Suppressor macrophage (primary cell): ENCODE measurements at regions not wholly inside any gene's neighbourhood (a gene's known extent, or its start where the extent isn't known, plus 50 kb on each side); places are given as distances from the start of the nearest gene placed in this dataset.
"Not testable (repeated sequence)": the region's sequence is repeated elsewhere in the genome, so short reads cannot be mapped to it uniquely, and the experiment has no call there.

Experiments
- DNase-seq, 4 experiments: peaks; one replicate each; pipeline ENCODE4 v3.0.0-alpha.2; 2020 to 2022

DNA sequence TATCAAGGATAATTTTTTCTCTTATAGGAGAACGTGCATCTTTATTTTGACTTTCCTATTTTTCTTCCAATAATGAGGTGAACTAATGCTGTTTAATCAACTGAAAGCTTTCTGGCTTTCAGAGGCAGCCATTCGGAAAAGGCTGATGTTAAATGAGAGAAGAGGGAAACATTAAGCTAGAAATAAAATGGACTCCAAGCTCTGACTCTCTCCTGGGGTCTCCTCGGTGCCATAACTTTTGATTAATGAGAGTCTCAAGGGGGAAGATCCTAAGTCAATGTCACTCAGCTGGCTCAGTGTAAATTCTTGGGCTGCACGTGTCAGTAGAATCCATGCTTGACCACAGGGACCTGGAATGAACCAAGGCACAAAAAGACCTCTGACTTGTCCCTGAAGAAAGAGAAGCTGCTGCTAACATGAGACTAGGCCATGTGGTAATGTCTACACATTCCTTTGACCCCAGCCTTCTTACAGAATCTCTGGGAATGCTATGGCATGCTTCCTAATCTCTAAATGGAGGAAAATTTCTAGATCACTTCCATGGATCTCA is 152.2 kb upstream of the RFC3 start:
- no peak for DNase-seq

DNA sequence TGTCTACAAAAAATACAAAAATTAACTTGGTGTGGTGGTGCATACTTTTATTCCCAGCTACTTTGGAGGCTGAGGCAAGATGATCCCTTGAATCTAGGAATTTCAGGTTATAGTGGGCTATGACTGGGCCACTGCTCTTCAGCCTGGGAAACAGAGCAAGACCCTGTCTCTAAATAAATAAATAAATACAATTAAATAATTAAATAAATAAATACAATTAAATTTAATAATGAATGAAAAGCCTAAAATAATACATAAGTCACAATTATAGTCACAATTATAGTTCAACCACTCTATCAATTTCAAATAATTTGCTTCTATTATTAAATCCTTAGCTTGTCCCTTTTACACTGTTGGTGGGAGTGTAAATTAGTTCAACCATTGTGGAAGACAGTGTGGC is 146.4 kb upstream of the RFC3 start:
- DNase-seq: no peak

DNA sequence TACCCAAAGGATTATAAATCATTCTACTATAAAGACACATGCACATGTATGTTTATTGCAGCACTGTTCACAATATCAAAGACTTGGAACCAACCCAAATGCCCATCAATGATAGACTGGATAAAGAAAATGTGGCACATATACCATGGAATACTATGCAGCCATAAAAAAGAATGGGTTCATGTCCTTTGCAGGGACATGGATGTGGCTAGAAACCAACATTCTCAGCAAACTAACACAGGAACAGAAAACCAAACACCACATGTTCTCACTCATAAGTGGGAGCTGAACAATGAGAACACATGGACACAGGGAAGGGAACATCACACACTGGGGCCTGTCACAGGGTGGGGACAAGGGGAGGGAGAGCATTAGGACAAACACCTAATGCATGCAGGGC is 145.9 kb upstream of the RFC3 start:
- DNase-seq: not testable (repeated sequence)

DNA sequence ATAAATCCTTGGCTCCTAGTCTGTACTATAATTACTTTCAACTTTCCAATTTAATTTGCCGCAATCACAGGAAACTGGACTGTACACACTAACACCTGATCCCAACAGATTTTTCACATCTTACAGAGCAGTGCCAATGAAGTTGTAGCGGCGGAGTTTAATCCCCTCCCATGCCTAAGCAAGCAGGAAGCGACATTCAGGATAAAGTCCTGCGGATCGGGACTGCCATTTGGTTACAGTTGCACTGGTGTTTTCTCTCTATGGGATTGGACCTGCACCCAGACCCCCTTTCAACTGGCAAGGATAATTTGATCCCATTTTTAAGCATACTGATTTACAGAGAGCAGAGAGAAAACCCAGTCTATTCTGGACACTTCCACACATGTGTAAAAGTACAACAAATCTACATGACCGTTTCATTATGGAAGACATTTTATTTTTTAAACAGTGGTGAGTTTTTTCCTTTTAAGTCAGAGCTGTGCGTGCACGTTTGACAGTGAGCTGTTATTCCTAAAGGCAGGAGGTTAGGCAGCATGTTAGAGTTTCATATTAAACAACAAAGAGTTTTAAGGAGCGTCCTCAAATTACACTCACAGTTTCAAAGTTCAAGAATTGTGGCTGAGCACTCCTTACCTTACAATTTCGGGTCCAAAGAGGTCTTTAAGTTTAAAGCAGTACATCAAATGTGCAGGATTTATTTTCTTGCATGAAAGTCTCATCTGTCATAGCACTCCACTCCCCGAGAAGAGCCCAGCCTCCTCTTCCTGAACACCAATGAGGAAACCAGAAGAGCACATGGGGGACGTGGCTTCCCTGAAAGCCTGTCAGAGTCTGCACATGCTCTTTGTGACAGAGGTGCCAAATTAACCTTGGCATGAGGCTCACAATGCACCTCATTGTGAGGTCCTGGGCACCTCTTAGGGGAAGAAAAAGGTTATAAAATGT is 141.6 kb upstream of the RFC3 start:
- peak; percentile 10 to 48 (median 36) for DNase-seq

DNA sequence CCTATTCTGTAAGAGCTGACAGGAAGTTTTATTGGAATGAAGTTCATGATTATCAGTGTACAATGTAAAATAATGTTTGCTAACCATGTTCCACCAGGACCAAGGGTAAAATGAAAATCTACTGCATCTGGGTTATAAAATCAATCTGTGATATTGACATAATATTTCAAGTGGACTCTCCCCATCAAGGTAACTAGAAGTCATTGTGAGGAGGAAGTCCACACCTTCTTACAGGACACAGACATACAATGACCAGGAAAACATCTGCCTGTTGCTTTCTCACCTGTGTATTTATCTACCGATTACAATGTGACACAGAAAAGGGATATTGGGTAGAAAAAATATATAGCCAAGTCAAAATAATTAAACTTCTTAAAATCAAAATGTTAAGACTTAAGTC is 140.7 kb upstream of the RFC3 start:
- no peak for DNase-seq

DNA sequence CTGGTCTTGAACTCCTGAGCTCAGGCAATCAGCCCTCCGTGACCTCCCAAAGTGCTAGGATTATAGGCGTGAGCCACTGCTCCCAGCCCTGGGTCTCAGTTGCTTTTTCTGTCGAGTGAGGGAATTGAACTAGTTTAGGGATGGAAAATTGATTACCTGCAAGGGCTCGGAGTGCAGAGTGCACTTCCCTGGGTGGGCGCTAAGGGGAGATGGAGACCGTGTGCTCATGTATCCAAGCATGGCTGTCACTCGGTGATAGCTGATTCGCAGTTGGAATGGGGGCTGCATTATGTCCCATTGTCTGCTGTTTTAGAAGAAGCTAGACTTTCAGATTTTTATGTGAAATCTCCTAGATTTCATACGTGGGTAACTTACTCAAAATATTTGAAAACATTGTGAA is 139.9 kb upstream of the RFC3 start:
- no peak for DNase-seq

DNA sequence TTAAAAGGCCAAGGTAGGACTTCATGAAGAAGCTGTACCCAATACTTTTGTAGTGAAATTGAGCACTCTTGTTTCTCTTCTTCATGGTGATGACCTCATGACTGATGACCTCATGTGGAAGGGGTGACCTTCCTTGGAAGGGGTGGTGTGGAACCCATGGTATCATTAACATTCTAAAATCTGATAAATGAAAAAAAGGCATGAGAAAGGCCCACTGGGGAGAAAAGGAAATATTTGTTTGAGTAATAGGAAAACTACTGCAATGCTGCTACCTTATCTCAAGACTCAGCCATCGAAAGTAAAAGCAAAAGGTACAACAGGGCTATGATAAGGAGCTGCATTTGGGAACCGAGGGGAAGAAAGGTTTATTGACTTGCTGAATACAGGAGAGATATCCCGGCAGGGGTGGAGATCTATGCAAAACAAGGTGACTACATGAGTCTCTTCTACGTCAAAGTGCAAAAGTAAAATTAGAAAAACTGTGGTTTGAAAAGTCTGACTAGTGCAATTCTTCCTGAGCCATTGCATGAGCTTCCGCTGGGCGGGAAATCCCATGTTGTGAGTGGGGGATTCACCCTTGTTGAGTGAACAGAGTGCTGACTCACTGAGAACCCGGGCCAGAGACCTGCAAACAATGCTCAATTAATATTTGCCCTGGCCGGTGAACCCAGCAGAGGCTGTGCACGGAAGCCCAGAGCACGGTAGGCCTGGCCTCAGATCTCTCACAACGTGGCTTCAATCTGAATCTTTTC is 138.9 kb upstream of the RFC3 start:
- DNase-seq: peak; percentile 47 to 76 (median 72)

DNA sequence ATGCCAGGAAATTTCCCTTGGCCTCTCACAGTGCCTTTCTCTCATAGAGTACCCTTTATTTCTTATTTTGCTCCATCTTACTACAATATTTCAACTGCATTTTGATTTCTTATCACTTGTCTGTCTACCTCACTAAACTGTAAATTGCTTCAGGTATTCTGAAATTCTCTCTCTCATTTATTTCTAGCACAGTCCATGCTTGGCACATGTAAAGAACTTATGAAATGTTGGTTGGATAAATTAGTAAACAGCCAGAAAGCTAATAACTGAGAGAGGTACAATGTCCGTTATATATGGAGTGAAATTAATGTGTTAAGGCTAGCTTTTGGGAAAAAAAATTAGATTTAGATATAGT is 138.3 kb upstream of the RFC3 start:
- DNase-seq: no peak

DNA sequence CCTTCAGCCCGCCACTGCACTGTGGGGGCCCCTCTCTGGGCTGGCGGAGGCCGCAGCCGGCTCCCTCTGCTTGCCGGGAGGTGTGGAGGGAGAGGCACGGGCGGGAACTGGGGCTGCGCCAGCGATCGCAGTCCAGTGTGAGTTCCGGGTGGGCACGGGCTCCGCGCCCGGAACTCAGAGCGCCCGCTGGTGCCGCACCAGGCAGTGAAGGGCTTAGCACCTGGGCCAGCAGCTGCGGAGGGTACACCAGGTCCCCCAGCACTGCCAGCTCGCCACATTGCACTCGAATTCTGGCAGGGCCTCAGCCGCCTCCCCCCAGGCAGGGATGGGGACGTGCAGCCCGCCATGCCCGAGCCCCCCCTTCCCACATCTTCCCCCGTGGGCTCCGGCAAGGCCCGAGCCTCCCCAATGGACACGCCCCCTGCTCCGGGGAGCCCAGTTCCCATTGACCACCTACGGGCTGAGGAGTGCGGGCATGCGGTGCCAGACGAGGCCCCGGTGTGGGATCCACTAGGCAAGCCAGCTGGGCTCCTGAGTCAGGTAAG is 135.9 kb upstream of the RFC3 start:
- DNase-seq: no peak

DNA sequence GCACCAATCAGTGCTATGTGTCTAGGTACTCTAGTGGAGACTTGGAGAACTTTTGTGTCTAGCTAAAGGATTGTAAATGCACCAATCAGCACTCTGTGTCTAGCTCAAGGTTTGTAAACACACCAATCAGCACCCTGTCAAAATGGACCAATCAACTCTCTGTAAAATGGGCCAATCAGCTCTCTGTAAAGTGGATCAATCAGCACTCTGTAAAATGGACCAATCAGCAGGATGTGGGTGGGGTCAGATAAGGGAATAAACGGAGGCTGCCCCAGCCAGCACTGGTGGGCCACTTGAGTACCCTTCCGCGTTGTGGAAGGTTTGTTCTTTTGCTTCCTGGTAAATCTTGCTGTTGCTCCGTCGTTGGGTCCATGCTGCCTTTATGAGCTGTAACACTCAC is 135.3 kb upstream of the RFC3 start:
- not testable (repeated sequence) for DNase-seq

DNA sequence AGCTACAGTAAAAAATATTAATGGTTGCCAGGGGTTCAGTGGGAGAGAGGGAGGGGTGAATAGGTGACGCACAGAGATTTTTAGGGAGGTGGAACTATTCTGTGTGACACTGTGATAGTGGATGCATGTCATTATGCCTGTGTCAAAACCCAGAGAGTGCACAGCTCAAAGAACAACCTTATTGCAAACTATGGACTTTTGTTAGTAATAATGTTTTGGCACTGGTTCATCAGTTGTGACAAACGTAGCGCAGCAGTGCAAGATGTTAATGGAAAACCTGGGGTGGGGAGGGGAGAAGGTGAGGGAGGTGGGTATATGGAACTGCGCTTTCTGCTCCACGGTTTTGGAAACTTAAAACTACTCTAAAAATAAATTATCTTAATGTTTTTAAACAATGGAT is 134.6 kb upstream of the RFC3 start:
- DNase-seq: no peak

DNA sequence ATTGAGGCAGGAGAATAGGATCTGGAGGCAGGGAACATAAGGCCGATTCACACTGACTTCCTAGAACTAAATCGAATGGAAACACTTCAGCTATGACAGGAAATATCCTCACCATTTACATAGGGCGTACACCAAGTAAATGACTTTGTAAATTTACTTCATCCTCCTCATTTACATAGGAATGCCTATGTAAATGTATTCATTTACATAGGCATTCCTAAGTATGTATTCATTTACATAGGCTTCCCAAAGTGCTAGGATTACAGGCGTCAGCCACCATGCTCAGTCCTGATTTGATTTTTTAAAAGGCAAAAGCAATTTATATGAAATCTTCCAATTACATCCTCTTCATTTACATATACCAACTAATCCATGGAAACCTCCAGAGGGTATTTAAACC is 133.1 kb upstream of the RFC3 start:
- no peak for DNase-seq

DNA sequence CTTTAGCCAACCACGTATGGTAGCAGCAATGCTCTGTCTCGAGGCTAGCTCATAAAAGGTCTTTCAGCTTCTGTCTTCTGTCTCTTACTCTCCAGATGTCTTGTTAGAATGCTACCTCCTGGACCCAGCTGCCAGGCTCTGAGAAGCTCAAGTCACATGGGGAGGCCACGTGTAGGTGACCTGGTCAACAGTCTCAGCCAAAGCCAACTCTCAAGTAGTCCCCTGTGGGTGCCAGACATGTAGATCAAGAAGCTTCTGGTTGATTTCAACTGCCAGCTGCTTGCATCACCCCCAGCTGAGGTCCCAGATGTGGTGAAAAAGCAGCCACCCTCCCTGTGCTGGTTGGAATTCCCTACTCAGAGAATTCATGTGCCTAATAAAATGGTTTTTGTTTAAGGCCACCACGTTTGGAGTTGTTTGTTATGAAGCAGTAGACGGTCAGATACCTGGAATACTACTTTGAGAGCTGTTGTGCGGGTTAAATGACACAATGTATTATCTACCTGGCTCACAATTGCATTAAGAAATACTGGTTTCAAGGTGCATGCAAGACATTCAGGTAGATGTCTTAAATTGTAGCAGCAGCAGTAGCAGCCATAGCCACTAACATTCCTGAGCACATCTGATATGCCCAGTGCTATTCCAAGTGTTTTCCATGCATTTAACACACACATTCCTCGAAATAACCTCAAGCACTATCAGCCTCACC is 131.0 kb upstream of the RFC3 start:
- DNase-seq: no peak

DNA sequence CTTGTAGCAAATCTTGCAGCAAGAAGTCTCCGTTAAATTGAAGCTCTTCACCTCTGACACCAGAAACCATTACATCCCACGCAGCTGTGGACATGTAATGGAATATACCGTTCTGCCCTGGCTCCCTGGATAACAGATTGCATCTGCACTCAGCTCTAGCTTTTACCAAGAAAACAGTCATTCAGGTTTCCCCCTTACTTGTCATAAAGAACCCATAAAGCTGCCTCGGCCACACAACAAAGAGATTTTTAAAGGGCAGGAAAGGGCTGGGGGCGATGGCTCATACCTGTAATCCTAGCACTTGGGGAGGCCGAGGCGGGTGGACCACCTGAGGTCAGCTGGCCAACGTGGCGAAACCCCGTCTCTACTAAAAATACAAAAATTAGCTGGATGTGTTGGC is 127.6 kb upstream of the RFC3 start:
- no peak for DNase-seq

DNA sequence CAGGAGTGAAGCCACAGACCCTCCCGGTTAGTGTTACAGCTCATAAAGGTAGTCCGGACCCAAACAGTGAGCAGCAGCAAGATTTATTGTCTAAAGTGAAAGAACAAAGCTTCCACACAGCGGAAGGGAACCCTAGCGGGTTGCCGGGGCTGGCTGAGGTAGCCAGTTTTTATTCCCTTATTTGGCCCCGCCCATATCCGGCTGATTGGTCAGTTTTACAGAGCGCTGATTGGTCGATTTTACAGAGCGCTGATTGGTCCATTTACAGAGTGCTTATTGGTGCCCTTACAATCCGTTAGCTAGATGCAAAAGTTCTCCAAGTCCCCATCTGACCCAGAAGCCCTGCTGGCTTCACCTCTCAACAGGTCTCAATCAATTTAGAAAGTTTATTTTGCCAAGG is 126.0 kb upstream of the RFC3 start:
- DNase-seq: no peak

DNA sequence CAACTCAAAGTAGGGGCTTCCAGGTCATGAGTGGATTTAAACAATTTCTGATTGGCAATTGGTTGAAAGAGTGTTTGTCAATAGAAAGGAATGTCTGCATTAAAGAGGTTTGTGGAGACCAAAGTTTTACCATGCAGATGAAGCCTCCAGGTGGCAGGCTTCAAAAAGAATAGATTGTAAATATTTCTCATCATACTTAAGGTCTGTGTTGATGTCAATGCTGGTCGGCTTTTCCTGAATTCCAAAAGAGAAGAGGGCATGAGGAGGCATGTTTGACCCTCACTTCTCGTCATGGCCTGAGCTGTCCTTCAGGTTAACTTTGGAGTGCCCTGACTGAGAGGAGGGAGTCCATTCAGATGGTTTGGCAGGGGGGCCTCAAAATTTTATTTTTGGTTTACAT is 125.4 kb upstream of the RFC3 start:
- DNase-seq: no peak

DNA sequence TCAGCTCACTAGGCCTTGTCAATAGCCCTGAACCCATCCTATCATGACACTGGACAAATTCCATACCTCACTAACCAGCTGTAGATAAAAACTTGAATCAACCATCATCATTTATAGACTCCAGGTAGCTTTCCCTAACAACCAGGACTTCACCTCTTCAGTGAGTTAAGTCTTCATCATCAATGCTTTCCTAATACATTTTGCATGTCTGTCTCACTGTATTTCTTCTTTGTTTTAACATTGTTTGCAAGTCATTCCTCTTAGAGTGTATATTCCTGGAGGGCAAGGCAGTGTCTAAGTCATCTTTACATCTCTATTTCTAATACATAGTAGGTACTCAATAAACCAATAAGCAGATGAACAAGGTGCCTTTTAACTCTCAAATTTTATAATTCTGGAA is 123.4 kb upstream of the RFC3 start:
- DNase-seq: no peak

DNA sequence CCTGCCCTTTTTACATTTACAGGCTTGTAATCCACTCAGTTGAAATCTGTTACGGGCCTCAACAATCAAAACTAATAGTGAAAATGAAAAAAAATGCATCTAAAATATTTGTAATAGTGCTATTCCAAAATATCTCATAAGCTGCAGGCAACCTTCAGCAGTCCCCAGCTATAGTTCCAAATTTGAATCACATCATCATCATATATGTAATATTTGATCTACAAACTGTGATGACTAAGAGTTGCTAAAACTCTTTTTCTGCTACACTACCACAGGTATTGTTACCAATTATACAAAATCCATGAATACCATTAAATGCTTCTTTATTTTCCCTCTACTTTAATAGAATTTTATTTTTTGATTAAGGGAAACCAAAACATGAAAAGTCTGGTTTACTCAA is 121.4 kb upstream of the RFC3 start:
- DNase-seq: no peak

DNA sequence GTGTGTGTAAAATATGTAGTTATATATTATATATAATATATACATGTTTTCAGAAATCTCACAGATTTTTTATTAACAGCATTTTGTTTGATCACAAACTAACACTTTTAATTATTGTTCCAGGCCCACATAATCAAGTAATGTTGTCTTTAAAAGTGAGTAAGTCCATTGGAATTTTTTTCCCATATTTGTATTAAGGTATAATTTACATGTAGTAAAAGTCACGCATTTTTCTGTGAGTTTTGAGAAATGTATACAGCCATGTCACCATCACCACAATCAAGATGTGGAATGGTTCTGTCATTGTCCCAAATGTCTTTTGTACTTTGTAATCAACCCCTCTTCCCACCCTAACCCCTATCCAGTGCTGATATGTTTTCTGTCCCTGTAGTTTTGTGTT is 120.0 kb upstream of the RFC3 start:
- no peak for DNase-seq

DNA sequence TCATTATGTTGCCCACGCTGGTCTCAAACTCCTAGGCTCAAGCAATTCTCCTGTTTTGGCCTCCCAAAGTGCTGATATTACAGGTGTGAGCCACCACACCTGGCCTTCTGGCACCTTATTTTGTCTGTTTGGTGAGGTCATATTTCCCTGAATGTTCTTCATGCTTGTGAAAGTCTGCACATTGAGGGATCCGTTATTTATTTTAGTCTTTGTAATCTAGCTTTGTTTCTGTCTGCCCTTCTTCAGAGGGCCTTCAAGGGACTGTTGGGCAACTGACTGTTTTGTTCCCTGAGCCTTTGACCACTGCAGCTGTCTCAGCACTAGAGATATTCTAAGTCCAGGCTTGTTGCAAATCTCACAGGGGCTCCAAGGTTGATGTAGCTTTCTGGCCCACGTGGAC is 110.5 kb upstream of the RFC3 start:
- no peak for DNase-seq

DNA sequence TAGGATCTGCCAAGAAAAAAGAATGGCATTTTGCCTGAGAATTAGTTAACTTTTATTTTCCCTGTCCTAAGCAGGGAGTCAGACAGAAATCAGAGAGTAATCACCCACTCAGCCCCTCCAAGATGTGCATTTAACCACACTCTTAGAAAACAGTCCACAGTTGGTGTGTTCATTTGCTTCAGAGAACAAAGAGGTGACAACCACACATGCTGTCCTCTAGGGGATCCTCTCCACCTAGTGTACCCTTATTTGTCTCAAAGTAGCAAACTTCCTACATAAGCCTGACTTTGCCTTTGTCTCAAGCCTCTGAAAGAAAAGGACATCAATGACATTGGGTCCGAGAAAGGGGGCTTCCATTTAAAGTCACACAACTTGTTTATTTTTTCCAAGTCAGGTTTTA is 107.0 kb upstream of the RFC3 start:
- DNase-seq: no peak

DNA sequence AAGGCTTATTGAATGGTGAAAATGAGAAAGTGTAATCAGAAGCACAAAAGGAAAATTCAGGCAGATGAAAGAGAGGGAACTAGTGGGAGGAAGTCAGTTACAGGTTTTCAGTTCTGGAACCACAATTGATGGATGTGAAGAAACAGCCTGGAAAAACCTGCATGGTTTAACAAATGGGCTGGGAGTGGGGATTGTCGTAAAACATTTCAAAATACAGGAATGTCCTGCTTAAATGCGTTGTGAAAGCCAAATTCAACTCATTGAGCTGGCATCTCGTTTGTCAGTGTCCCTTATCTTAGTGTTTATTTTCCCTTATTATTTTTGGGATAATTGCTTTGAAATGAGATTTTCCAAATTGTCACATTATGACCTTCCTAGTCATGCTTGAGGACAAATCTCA is 106.5 kb upstream of the RFC3 start:
- DNase-seq: no peak

DNA sequence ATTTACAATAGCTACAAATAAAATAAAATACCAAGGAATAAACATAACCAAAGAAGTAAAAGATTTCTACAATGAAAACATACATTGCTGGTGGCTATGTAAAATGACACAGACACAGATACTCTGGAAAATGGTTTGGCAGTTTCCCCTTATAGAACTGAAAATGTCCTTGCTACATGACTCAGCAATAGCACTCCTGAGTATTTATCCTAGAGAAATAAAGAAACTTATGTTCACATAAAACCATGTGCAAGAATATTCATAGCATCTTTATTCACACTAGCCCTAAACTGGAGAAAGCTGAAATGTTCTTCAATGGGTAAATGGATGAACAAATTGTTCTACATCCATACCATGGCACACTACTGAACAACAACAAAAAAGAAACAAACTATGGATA is 100.2 kb upstream of the RFC3 start:
- DNase-seq: no peak
